ENCODE measurements at regions not wholly inside any gene's neighbourhood (a gene's known extent, or its start where the extent isn't known, plus 50 kb on each side); places are given as distances from the start of the nearest gene placed in this dataset.

DNA sequence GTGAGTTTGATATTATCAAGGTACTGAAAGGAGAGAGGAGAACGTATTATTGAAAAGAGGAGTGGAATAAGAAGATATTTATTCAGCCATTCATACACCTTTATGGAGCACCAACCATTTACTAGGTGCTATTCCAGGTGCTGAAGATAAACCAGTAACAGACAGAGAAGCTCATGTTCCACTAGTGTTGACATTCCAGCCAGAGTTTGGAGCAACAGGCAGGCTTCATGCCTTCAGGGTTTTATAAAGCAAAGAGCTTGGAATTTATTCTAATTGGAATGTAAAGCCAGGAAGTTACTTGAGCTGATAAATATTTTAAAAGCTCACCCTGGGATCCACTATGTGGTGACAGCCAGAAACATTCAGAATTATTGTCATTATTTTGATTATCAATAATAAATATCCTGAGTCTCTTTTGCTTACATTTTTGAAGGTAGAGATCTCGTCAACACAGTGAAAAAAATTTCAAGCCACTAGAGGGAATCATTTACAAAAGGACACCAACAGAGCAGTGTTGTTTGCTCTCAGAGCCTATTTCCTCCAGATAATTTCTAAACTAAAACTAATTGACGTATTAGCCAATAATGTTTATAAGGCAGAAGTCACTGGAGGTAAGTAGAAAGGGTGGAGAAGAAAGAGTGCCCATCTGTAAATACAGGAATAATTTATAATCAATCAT, 172.0 kb downstream of the KCNA4 start:
- TF ChIP-seq, protein P1, sequence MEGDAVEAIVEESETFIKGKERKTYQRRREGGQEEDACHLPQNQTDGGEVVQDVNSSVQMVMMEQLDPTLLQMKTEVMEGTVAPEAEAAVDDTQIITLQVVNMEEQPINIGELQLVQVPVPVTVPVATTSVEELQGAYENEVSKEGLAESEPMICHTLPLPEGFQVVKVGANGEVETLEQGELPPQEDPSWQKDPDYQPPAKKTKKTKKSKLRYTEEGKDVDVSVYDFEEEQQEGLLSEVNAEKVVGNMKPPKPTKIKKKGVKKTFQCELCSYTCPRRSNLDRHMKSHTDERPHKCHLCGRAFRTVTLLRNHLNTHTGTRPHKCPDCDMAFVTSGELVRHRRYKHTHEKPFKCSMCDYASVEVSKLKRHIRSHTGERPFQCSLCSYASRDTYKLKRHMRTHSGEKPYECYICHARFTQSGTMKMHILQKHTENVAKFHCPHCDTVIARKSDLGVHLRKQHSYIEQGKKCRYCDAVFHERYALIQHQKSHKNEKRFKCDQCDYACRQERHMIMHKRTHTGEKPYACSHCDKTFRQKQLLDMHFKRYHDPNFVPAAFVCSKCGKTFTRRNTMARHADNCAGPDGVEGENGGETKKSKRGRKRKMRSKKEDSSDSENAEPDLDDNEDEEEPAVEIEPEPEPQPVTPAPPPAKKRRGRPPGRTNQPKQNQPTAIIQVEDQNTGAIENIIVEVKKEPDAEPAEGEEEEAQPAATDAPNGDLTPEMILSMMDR (IDR thresholded peaks at IDR 0.05; ENCODE audit: low read depth, low read length, missing control alignments): no peak
- no peak for DNase-seq (ENCODE audit: extremely low read depth, low read depth)
- H3K4me3 ChIP-seq (replicated peaks; ENCODE audit: low read depth, low read length): no peak overlapping the region

DNA sequence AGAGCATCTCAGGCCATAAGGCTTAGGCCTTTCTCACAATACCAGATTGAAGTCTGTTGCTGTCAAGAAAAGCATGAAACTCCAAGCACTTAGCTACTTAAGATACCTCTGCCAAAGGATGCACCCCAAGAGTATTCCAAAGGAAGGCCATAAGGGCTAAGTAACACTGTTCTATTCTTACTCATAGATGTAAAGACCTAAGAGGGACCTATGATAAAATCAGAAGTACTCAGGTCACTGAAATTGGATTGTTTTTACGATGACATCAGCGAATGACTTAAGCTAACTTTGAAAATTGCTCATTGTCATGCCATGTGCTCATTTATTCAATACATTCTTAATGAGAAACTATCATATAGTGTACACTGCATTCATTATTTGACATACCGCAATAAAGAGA, 172.8 kb downstream of the KCNA4 start:
- no peak for DNase-seq (ENCODE audit: extremely low read depth, low read depth)
- no peak overlapping the region for H3K4me3 ChIP-seq (replicated peaks; ENCODE audit: low read depth, low read length)
- TF ChIP-seq, protein P1 (IDR thresholded peaks at IDR 0.05; ENCODE audit: low read depth, low read length, missing control alignments): no peak

DNA sequence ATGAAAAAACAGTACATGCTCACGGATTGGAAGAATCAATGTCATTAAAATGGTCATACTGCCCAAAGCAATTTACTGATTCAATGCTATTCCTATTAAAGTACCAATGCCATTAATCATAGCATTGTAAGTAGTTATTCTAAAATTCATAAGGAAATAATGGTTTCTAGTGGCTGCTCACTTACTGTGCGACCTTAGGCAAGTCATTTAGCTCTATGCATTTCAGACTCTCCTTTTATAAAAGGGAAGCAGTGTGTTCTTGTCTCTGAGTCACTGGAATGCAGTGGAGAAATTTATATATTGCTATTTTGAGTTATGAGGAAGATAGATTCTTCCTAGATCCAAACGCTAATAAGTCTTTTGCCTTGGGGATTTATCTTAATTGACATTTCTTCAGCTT, 174.8 kb downstream of the KCNA4 start:
- TF ChIP-seq, protein P1 (IDR thresholded peaks at IDR 0.05; ENCODE audit: low read depth, low read length, missing control alignments): no peak

DNA sequence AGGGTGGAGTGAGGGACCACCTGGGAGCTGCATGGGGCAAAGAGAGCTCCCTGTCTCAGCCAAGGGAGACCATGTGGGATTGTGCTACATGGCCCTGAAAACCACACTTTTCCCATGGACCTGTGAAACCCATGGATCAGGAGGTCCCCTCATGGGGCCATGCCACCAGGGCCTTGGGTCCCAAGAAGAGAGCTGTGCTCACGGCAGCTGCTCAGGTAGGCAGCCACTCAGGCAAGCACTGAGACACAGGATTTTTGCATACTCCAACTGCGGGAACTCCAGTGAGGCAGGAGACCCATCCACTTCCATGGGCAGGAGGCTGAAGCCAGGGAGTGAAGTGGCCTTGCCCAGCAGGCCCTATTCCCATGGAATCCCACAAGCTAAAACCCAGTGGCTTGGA, 190.0 kb downstream of the KCNA4 start:
- TF ChIP-seq, protein P1 (IDR thresholded peaks at IDR 0.05; ENCODE audit: low read depth, low read length, missing control alignments): no peak
- no peak overlapping the region for H3K4me3 ChIP-seq (replicated peaks; ENCODE audit: low read depth, low read length)
- no peak for DNase-seq (ENCODE audit: extremely low read depth, low read depth)

More for the DNA sequence above, 174.8 kb downstream of the KCNA4 start:
- no peak for DNase-seq (ENCODE audit: extremely low read depth, low read depth)
- H3K4me3 ChIP-seq (replicated peaks; ENCODE audit: low read depth, low read length): no peak overlapping the region

DNA sequence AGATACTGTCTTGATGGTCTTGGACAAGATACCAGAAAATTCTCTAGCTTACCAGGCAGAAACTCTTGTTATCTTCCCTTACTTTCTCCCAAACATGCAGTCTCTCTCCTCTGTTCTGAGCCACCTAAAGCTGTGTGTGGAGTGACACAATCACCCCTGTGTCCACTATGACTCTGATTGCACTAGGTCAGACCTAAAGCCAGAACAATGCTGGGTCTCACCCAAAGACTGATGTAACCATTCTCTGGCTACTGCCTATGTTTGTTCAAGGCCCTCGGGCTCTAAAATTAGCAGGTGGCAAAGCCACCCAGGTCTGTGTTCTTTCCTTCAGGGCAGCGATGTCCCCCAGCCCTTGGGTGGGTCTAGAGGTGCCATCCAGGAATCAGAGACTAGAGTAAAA, 200.5 kb downstream of the KCNA4 start:
- no peak overlapping the region for H3K4me3 ChIP-seq (replicated peaks; ENCODE audit: low read depth, low read length)
- TF ChIP-seq, protein P1 (IDR thresholded peaks at IDR 0.05; ENCODE audit: low read depth, low read length, missing control alignments): no peak
- no peak for DNase-seq (ENCODE audit: extremely low read depth, low read depth)

DNA sequence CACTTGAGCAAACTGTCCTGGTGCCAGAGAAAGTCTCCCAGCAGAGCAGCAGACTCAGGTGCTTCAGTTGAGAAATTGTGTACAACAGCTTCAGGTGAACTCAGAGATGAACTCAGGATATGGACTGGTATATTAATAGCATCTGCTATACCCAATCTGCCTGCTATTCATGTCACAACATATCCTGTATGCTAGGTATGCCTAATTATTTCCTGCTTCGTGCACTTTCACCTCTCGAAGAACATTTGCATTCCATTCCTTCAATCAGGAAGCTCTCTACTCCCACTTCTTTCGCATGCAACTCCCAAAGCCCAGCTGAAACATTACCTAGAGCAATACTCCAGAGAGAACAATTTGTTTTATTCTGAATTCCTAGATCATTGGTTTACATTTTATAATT, 207.7 kb downstream of the KCNA4 start:
- no peak overlapping the region for H3K4me3 ChIP-seq (replicated peaks; ENCODE audit: low read depth, low read length)
- DNase-seq (ENCODE audit: extremely low read depth, low read depth): no peak
- TF ChIP-seq, protein P1 (IDR thresholded peaks at IDR 0.05; ENCODE audit: low read depth, low read length, missing control alignments): no peak

DNA sequence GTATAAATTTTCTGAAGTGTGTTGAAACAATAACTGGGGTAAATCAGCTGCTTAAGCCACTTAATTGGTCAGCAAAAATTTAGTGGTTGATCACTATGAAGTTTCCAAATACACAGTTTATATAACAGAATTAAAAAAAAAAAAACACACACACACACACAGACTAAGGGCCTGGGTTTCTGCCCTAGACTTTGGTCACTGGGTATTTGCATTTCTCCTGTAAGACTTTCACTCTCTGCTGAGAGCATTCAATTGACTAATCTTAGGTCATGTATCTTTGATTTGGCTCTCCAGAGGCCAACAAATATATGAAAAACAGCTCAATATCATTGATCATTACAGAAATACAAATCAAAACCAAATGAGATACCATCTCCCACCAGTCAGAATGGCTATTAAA, 214.3 kb downstream of the KCNA4 start:
- no peak overlapping the region for H3K4me3 ChIP-seq (replicated peaks; ENCODE audit: low read depth, low read length)
- TF ChIP-seq, protein P1 (IDR thresholded peaks at IDR 0.05; ENCODE audit: low read depth, low read length, missing control alignments): no peak
- no peak for DNase-seq (ENCODE audit: extremely low read depth, low read depth)
